Esophagus muscularis mucosa (tissue), 4 donors: ENCODE measurements at regions not wholly inside any gene's neighbourhood (a gene's known extent, or its start where the extent isn't known, plus 50 kb on each side); places are given as distances from the start of the nearest gene placed in this dataset.

ENCODE experiments used
- EP300 ChIP-seq: sonication (generic); formaldehyde crosslinking; IDR thresholded peaks from one replicate; pipeline ENCODE4 v1.6.1; 2017; ENCODE audit warnings: antibody characterized with exemption
- POLR2A ChIP-seq: fragments of 450-650 bp; IDR thresholded peaks from one replicate; pipeline ENCODE4 v1.6.1; 2017; ENCODE audit warnings: antibody characterized with exemption, moderate library complexity, mild to moderate bottlenecking, low read depth
- POLR2AphosphoS5 ChIP-seq, 2 donors: sonication (generic); formaldehyde crosslinking; IDR thresholded peaks; one replicate each; pipeline ENCODE4 v1.6.1; 2017; ENCODE audit warnings: antibody characterized with exemption in 2 of 2
- TF ChIP-seq, protein P1 (sequence below), 3 experiments: fragments of 200-600 bp in 2 of 3; fragments of 450-650 bp in 1 of 3; sonication (generic) in 2 of 3; IDR thresholded peaks; one replicate each; pipeline ENCODE4 v1.5.1; 2017 to 2019; ENCODE audit warnings: antibody characterized with exemption in 3 of 3, mild to moderate bottlenecking in 2 of 3, moderate library complexity in 1 of 3

DNA sequence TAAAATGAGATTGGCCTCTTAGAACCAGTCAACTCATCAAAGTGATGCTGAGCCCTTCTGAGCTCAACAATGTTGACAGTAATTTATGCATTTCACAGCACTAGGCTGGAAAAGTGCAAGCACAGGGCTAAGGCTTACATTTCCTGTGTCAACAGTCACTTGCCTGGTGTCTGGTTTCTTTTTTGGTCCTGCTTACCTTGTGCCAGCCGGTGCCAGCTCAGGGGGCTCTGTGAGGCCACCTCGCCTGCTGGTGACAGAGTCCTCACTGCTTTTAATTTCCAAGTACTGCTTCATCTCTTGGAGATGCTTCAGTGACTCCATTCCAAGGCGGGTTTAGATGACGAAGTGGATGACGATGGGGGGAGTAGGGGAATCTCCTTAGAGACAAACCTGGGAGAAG, 53.1 kb upstream of the KCNA1 start:
- TF ChIP-seq, protein P1, sequence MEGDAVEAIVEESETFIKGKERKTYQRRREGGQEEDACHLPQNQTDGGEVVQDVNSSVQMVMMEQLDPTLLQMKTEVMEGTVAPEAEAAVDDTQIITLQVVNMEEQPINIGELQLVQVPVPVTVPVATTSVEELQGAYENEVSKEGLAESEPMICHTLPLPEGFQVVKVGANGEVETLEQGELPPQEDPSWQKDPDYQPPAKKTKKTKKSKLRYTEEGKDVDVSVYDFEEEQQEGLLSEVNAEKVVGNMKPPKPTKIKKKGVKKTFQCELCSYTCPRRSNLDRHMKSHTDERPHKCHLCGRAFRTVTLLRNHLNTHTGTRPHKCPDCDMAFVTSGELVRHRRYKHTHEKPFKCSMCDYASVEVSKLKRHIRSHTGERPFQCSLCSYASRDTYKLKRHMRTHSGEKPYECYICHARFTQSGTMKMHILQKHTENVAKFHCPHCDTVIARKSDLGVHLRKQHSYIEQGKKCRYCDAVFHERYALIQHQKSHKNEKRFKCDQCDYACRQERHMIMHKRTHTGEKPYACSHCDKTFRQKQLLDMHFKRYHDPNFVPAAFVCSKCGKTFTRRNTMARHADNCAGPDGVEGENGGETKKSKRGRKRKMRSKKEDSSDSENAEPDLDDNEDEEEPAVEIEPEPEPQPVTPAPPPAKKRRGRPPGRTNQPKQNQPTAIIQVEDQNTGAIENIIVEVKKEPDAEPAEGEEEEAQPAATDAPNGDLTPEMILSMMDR (IDR thresholded peaks at IDR 0.05): no peak
- no peak for TF ChIP-seq POLR2A
- no peak for TF ChIP-seq POLR2AphosphoS5 (IDR thresholded peaks at IDR 0.05)
- TF ChIP-seq EP300: no peak
